ENCODE measurements at regions not wholly inside any gene's neighbourhood (a gene's known extent, or its start where the extent isn't known, plus 50 kb on each side); places are given as distances from the start of the nearest gene placed in this dataset.
"Not testable (repeated sequence)": the region's sequence is repeated elsewhere in the genome, so short reads cannot be mapped to it uniquely, and the experiment has no call there.

- no peak overlapping the region for H3K4me3 ChIP-seq (ENCODE audit: low read length)
- no peaks in the 10 kb centered on the region for H3K36me3 ChIP-seq (ENCODE audit: control insufficient read depth, low read depth, low read length)
Observed at GRCh38 chr7:131767591-131767990, 211.2 kb upstream of the PODXL start.

DNA sequence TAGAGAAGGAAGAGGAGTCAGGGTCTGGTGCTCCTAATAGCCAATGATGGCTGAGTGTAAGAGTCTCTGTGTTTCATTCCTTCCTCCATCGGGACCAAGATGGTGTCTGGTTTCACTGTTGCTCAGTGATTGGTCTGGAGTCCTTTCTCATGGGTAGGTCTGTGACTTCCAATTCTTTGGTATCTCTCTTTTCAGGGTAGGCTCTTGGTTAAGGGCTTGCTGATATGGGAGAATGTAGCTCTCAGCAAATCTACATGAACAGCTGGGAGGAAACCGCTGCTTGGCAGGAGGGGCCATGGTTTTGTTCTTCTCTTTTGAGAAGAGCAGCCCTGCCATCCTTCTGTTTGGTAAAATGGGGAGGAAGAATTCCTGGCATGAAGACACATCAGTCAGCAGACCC lies 209.1 kb upstream of the PODXL start:
- no peak overlapping the region for H3K4me3 ChIP-seq (ENCODE audit: low read length)
- no peak overlapping the region for H3K27ac ChIP-seq (ENCODE audit: low read length)
- H3K4me1 ChIP-seq (ENCODE audit: control insufficient read depth, low read depth, low read length): no peaks in the 10 kb centered on the region
- H3K9ac ChIP-seq (ENCODE audit: low read length): no peak overlapping the region
- no peaks in the 10 kb centered on the region for H3K27me3 ChIP-seq (ENCODE audit: control insufficient read depth, insufficient read depth, low read length)
- H3K36me3 ChIP-seq (ENCODE audit: control insufficient read depth, low read depth, low read length): no peaks in the 10 kb centered on the region
- H3K9me3 ChIP-seq (ENCODE audit: control insufficient read depth, low read depth, low read length): no peaks in the 10 kb centered on the region

More at GRCh38 chr7:131767591-131767990, 211.2 kb upstream of the PODXL start:
- H3K9me3 ChIP-seq (ENCODE audit: control insufficient read depth, low read depth, low read length): no peaks in the 10 kb centered on the region
- no peak overlapping the region for H3K27ac ChIP-seq (ENCODE audit: low read length)
- H3K4me1 ChIP-seq (ENCODE audit: control insufficient read depth, low read depth, low read length): no peaks in the 10 kb centered on the region
- H3K27me3 ChIP-seq (ENCODE audit: control insufficient read depth, insufficient read depth, low read length): no peaks in the 10 kb centered on the region
- no peak overlapping the region for H3K9ac ChIP-seq (ENCODE audit: low read length)

DNA sequence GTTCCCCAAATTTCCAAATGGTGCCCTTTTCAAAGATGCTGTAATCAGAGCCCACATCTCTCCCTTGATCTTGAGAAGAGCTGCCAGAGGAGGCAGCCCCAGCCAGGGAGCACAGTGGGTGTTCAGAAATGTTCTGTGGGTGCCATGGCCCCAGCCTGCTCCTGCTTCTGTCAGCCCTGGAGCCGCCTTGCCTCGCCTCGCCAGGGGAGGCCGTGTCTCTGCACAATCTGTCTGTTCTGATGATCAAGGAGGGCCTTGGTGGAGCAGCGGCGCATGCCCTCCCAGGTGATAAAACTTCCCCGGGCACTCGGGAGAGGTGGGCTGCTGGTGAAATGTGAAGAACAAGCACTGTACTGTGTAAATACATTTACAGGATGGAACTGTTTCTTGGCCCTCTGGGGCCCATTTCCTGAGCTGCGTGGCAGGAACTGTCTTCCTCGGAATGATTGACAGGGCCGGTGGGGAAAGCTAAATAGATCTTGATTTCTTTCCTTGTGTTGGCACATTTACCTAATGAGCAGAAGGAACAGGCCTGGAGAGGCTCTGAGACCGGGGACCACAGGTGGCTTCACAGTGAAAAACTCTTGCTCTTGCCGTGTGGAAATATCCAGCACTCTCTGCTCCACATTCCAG lies 207.8 kb upstream of the PODXL start:
- no peak overlapping the region for H3K4me3 ChIP-seq (ENCODE audit: low read length)
- no peaks in the 10 kb centered on the region for H3K9me3 ChIP-seq (ENCODE audit: control insufficient read depth, low read depth, low read length)
- no peaks in the 10 kb centered on the region for H3K27me3 ChIP-seq (ENCODE audit: control insufficient read depth, insufficient read depth, low read length)
- no peak overlapping the region for H3K27ac ChIP-seq (ENCODE audit: low read length)
- no peaks in the 10 kb centered on the region for H3K36me3 ChIP-seq (ENCODE audit: control insufficient read depth, low read depth, low read length)
- no peak overlapping the region for H3K9ac ChIP-seq (ENCODE audit: low read length)
- H3K4me1 ChIP-seq (ENCODE audit: control insufficient read depth, low read depth, low read length): no peaks in the 10 kb centered on the region

GRCh38 chr7:131762753-131763152 lies 206.3 kb upstream of the PODXL start:
- Histone ChIP-seq H3K4me3 (ENCODE audit: low read length) (no peak overlapping the region), H3K9me3 (ENCODE audit: control insufficient read depth, low read depth, low read length) (no peaks in the 10 kb centered on the region), H3K4me1 (ENCODE audit: control insufficient read depth, low read depth, low read length) (no peaks in the 10 kb centered on the region), H3K27me3 (ENCODE audit: control insufficient read depth, insufficient read depth, low read length) (no peaks in the 10 kb centered on the region), H3K36me3 (ENCODE audit: control insufficient read depth, low read depth, low read length) (no peaks in the 10 kb centered on the region), H3K27ac (ENCODE audit: low read length) (no peak overlapping the region), H3K9ac (ENCODE audit: low read length) (no peak overlapping the region)

DNA sequence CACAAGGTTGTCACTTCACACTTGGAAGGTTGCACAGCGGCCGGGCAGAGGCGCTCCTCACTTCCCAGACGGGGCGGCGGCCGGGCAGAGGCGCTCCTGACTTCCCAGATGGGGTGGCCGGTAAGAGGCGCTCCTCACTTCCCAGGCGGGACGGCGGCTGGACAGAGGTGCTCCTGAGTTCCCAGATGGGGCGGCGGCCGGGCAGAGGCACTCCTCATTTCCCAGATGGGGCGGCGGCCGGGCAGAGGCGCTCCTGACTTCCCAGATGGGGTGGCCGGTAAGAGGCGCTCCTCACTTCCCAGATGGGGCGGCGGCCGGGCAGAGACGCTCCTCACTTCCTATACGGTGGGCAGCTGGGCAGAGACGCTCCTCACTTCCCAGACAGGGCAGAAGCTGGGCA lies 199.4 kb upstream of the PODXL start:
- H3K27ac ChIP-seq (ENCODE audit: low read length); H3K9ac ChIP-seq (ENCODE audit: low read length); H3K27me3 ChIP-seq (ENCODE audit: control insufficient read depth, insufficient read depth, low read length); H3K9me3 ChIP-seq (ENCODE audit: control insufficient read depth, low read depth, low read length); H3K36me3 ChIP-seq (ENCODE audit: control insufficient read depth, low read depth, low read length); H3K4me1 ChIP-seq (ENCODE audit: control insufficient read depth, low read depth, low read length); H3K4me3 ChIP-seq (ENCODE audit: low read length): not testable (repeated sequence)

DNA sequence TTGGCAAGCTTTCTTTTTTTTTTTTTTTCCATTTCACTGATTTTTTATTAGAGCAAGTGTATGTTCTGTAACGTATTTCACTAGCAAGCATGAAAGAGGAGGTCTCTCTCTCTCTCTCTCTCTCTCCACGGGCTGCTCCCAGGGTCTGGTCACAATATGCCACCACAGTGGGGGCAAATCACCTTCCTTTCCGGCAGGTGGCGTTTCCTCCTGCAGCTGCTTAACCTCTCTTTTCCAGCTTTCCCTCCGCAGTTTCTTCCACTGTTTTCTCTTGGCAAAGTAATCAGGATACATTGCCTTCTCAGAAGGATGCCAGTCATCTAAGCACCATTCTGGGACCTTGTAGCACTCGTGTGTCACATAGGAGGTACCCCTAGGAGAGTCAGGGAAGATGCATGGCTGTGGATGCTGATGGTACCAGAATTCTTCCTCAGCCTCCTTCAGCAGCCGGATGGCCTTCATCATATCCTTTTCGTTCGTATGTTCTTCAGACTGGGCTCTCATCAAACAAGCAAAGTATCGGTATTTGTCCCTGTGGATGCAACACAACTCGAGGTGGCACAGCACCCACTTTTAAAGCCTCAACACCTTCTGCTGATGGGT lies 197.3 kb upstream of the PODXL start:
- H3K9me3 ChIP-seq (ENCODE audit: control insufficient read depth, low read depth, low read length): no peaks in the 10 kb centered on the region
- no peak overlapping the region for H3K9ac ChIP-seq (ENCODE audit: low read length)
- H3K4me1 ChIP-seq (ENCODE audit: control insufficient read depth, low read depth, low read length): no peaks in the 10 kb centered on the region
- H3K36me3 ChIP-seq (ENCODE audit: control insufficient read depth, low read depth, low read length): no peaks in the 10 kb centered on the region
- H3K4me3 ChIP-seq (ENCODE audit: low read length): no peak overlapping the region
- H3K27me3 ChIP-seq (ENCODE audit: control insufficient read depth, insufficient read depth, low read length): no peaks in the 10 kb centered on the region
- no peak overlapping the region for H3K27ac ChIP-seq (ENCODE audit: low read length)

DNA sequence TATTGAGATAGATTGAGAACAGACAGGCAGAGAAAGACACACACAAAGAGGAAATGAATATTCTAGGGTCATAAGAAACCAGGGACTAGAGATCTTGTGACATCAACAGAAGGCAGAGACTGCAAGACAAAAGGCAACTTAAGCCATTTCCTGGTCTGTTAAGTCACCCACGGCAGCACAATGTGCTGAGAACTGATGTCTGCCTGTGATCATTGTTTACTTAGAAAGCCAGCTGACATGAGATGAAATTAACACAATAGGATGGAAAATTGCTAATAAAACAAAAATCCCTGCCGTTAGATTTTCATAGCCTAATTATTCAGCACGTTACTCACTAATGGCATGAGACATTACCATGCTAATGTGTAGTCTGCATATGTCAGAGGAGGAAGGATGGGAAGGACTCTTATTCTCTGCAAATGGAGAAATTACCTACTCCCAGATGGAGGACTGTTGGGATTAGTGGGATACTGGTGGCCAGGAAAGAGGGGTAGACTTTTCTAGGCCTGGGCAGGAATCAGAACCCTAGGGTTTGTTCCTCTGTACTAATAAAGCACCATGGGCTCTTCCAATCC lies 191.3 kb upstream of the PODXL start:
- no peak overlapping the region for H3K4me3 ChIP-seq (ENCODE audit: low read length)
- H3K36me3 ChIP-seq (ENCODE audit: control insufficient read depth, low read depth, low read length): no peaks in the 10 kb centered on the region
- no peaks in the 10 kb centered on the region for H3K9me3 ChIP-seq (ENCODE audit: control insufficient read depth, low read depth, low read length)
- H3K4me1 ChIP-seq (ENCODE audit: control insufficient read depth, low read depth, low read length): peaks cover 15% of the 10 kb centered on the region
- no peak overlapping the region for H3K9ac ChIP-seq (ENCODE audit: low read length)
- no peaks in the 10 kb centered on the region for H3K27me3 ChIP-seq (ENCODE audit: control insufficient read depth, insufficient read depth, low read length)
- H3K27ac ChIP-seq (ENCODE audit: low read length): no peak overlapping the region

DNA sequence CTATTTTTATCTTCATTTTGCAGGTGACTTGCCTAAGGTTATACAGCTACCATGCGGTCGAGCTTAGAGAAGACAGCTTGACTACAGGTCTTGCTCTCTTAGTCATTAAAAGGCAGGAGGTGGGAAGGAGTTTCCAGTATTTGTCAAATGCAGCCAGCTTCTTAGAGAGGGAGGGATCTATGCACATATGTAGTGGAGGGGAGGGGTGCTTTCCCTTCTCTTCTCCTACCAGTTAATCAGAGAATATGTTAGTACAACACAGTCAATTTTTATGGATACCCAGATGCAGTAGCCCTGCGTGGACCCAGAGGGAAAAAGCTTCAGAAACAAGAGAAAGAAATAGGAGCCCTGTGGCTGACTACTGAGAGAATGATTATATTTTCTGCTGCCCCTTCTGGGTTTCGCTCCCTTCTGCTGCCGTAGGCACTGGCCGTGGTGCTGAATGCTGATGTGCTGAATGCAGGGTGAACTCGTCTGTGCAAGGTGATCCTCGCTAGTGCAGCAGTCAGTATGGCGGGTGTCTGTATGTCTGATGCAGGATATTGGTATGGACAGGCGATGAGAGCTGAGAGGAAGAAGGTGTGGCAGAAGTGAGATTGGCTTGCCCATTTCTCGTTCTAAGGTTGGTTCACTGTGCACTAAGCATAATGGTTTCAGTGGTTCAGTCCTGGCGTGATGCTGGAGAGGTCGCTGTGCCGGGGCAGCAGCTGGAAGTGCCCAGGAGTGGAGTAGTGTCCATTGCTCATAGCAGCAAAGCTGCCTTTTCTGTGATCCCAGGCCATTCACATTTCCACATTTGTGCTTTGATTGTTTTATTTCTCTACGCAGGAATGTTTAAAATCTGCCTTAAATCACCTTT lies 189.2 kb upstream of the PODXL start:
- Histone ChIP-seq H3K9ac (ENCODE audit: low read length) (no peak overlapping the region), H3K9me3 (ENCODE audit: control insufficient read depth, low read depth, low read length) (no peaks in the 10 kb centered on the region), H3K4me3 (ENCODE audit: low read length) (no peak overlapping the region), H3K4me1 (ENCODE audit: control insufficient read depth, low read depth, low read length) (peaks cover 15% of the 10 kb centered on the region), H3K36me3 (ENCODE audit: control insufficient read depth, low read depth, low read length) (no peaks in the 10 kb centered on the region), H3K27ac (ENCODE audit: low read length) (no peak overlapping the region), H3K27me3 (ENCODE audit: control insufficient read depth, insufficient read depth, low read length) (no peaks in the 10 kb centered on the region)

DNA sequence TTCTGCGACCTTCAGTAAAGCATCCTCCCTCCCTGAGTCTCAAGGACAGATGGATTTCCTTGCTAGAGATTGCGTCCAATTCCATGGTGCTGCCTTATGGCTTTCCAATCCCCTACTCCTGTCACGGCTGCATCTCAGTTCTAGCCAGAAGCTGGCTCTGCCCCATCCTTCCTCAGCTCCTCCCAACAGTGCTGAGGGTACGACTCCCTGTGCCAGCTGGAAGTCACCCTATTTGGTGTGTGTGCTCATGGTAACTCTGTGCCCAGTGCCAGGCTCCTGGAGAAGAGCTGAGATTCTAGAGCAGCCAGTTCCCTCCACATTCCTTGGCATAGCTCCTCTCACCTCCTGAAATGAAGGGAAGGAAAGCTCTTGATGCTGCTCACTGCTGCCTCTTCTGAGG lies 185.0 kb upstream of the PODXL start:
- Histone ChIP-seq H3K9ac (ENCODE audit: low read length) (no peak overlapping the region), H3K27me3 (ENCODE audit: control insufficient read depth, insufficient read depth, low read length) (no peaks in the 10 kb centered on the region), H3K9me3 (ENCODE audit: control insufficient read depth, low read depth, low read length) (no peaks in the 10 kb centered on the region), H3K4me1 (ENCODE audit: control insufficient read depth, low read depth, low read length) (no peaks in the 10 kb centered on the region), H3K27ac (ENCODE audit: low read length) (no peak overlapping the region), H3K4me3 (ENCODE audit: low read length) (no peak overlapping the region), H3K36me3 (ENCODE audit: control insufficient read depth, low read depth, low read length) (no peaks in the 10 kb centered on the region)

DNA sequence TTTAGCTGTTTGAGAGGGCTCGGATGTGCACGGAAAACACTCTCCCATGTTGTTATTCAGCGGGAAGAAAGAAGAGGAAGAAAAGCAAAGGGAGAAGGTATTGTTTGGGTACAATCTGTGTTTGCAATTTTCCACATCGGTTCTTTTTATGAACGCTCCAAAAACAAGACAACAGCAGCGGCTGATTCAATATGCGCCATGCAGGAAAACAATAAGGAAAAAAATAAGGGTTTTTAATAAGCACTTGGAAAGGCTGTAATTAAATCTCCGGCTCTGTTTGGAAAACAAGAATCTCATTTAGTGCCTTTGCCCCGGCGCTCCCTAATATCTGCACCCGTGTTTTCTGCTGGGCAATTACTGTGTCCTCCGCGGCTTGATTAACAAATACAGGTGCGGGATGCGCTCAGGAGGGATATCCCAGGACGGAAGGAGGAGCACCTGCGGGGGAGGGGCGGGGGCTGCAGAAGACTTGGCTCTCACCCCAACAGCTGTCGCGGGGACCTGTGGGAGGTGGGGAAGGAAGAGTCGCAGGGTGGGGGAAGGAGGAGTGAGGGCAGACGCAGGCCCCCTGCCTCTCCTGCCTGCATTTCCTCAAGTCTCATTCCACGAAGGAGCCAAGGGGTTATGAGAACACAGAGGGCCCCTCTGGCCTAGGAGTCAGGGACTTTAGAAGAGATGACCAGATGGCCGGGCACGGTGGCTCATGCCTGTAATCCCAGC lies 181.5 kb upstream of the PODXL start:
- Histone ChIP-seq H3K4me3 (ENCODE audit: low read length) (no peak overlapping the region), H3K27me3 (ENCODE audit: control insufficient read depth, insufficient read depth, low read length) (no peaks in the 10 kb centered on the region), H3K9ac (ENCODE audit: low read length) (no peak overlapping the region), H3K4me1 (ENCODE audit: control insufficient read depth, low read depth, low read length) (peaks cover 14% of the 10 kb centered on the region), H3K27ac (ENCODE audit: low read length) (no peak overlapping the region), H3K36me3 (ENCODE audit: control insufficient read depth, low read depth, low read length) (no peaks in the 10 kb centered on the region), H3K9me3 (ENCODE audit: control insufficient read depth, low read depth, low read length) (no peaks in the 10 kb centered on the region)

DNA sequence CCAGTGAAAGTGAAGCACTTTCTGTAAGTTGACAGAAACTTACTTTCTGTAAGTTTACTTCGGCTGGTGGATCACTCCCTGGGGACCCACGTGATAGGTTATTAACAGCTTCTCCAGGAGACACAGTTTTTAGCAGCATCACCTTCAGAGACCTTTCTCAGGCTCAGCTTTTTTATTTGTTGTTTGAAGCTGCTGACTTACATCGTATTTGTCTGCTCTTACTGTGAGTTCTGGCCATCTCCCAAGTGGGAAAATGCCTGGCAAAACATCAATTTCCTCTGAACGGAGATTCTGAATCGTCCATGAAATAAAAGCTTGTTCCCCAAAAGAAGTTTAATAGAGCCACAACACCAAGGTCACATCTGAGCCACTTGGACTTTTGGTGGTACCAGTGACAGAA lies 178.7 kb upstream of the PODXL start:
- H3K9ac ChIP-seq (ENCODE audit: low read length): no peak overlapping the region
- no peaks in the 10 kb centered on the region for H3K36me3 ChIP-seq (ENCODE audit: control insufficient read depth, low read depth, low read length)
- no peaks in the 10 kb centered on the region for H3K9me3 ChIP-seq (ENCODE audit: control insufficient read depth, low read depth, low read length)
- H3K27me3 ChIP-seq (ENCODE audit: control insufficient read depth, insufficient read depth, low read length): no peaks in the 10 kb centered on the region
- no peak overlapping the region for H3K4me3 ChIP-seq (ENCODE audit: low read length)
- H3K4me1 ChIP-seq (ENCODE audit: control insufficient read depth, low read depth, low read length): peaks cover 14% of the 10 kb centered on the region
- H3K27ac ChIP-seq (ENCODE audit: low read length): no peak overlapping the region
